Nucleus accumbens (tissue), 56 donors: ENCODE measurements at regions not wholly inside any gene's neighbourhood (a gene's known extent, or its start where the extent isn't known, plus 50 kb on each side); places are given as distances from the start of the nearest gene placed in this dataset.

ENCODE experiments used
- DNase-seq, 56 donors: peaks; one replicate each; lab custom pipeline; 2025; lab: John Stamatoyannopoulos, UW

- DNase-seq, result no peak
Observed at GRCh38 chr2:6036211-6036610, 344.0 kb downstream of the SOX11 start.

GRCh38 chr2:6043238-6043637 lies 351.1 kb downstream of the SOX11 start:
- no peak for DNase-seq

GRCh38 chr2:6052649-6053048 lies 360.5 kb downstream of the SOX11 start:
- no peak for DNase-seq

GRCh38 chr2:6053743-6054142 lies 361.6 kb downstream of the SOX11 start:
- DNase-seq, result no peak

GRCh38 chr2:6054161-6054671 lies 362.0 kb downstream of the SOX11 start:
- DNase-seq, result no peak

GRCh38 chr2:6060992-6061663 lies 368.9 kb downstream of the SOX11 start:
- DNase-seq, result no peak

- DNase-seq, result no peak
Observed at GRCh38 chr2:6064757-6065156, 372.6 kb downstream of the SOX11 start.

GRCh38 chr2:6065703-6066102 lies 373.5 kb downstream of the SOX11 start:
- no peak for DNase-seq

GRCh38 chr2:6067089-6067488 lies 374.9 kb downstream of the SOX11 start:
- DNase-seq, result no peak

GRCh38 chr2:6067806-6068205 lies 375.6 kb downstream of the SOX11 start:
- no peak for DNase-seq

- no peak for DNase-seq
Observed at GRCh38 chr2:6068429-6068828, 376.2 kb downstream of the SOX11 start.

GRCh38 chr2:6069381-6069780 lies 377.2 kb downstream of the SOX11 start:
- DNase-seq, result no peak

- no peak for DNase-seq
Observed at GRCh38 chr2:6071519-6071918, 379.3 kb downstream of the SOX11 start.

GRCh38 chr2:6072276-6072675 lies 380.1 kb downstream of the SOX11 start:
- no peak for DNase-seq

GRCh38 chr2:6072768-6073167 lies 380.6 kb downstream of the SOX11 start:
- peak in 1 of 56 donors; percentile 1 for DNase-seq

- DNase-seq, result peak in 32 of 56 donors; percentile 4 to 66 (median 18)
Observed at GRCh38 chr2:6073191-6074088, 381.3 kb downstream of the SOX11 start.

GRCh38 chr2:6074089-6074643 lies 382.0 kb downstream of the SOX11 start:
- no peak for DNase-seq

GRCh38 chr2:6077585-6077984 lies 385.4 kb downstream of the SOX11 start:
- DNase-seq, result no peak

- DNase-seq, result no peak
Observed at GRCh38 chr2:6078414-6078813, 386.2 kb downstream of the SOX11 start.

GRCh38 chr2:6079405-6079804 lies 387.2 kb downstream of the SOX11 start:
- DNase-seq, result no peak
